DOHH2 (cell line): ENCODE measurements at regions not wholly inside any gene's neighbourhood (a gene's known extent, or its start where the extent isn't known, plus 50 kb on each side); places are given as distances from the start of the nearest gene placed in this dataset.

ENCODE experiments used
- EZH2phosphoT487 ChIP-seq: fragments of 200-600 bp; sonication (generic); IDR thresholded peaks from 2 replicates; pipeline ENCODE4 v1.6.1; 2017; ENCODE audit warnings: borderline replicate concordance, mild to moderate bottlenecking, antibody characterized with exemption, low read length, moderate library complexity, mixed read lengths
- TF ChIP-seq, protein P1 (sequence below): fragments of 200-600 bp; sonication (generic); IDR thresholded peaks from one replicate; pipeline ENCODE4 v1.5.1; 2014; ENCODE audit warnings: antibody characterized with exemption, mild to moderate bottlenecking, low read depth, low read length; ENCODE audit not compliant: poor library complexity, severe bottlenecking

DNA sequence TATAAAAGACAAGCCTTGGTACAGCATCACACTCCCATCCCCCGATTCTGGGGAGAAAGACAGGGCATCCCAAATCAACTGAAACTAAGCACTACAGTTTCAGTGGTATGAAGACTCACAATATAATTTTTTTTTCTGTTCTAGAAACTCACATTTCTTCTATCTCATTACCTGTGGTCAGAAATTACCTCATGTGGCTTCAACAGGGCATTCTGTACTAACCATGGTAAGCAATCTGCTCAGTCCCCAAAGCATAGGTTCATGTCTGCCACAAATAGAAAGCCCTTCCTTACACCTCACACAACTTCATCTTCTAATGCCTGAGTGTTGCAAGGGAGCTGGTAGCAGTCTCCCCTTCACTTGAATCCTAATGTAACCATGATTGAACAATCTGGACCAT is 147.4 kb upstream of the POU2AF2 start:
- TF ChIP-seq EZH2phosphoT487 = no peak
- TF ChIP-seq, protein P1, sequence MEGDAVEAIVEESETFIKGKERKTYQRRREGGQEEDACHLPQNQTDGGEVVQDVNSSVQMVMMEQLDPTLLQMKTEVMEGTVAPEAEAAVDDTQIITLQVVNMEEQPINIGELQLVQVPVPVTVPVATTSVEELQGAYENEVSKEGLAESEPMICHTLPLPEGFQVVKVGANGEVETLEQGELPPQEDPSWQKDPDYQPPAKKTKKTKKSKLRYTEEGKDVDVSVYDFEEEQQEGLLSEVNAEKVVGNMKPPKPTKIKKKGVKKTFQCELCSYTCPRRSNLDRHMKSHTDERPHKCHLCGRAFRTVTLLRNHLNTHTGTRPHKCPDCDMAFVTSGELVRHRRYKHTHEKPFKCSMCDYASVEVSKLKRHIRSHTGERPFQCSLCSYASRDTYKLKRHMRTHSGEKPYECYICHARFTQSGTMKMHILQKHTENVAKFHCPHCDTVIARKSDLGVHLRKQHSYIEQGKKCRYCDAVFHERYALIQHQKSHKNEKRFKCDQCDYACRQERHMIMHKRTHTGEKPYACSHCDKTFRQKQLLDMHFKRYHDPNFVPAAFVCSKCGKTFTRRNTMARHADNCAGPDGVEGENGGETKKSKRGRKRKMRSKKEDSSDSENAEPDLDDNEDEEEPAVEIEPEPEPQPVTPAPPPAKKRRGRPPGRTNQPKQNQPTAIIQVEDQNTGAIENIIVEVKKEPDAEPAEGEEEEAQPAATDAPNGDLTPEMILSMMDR = no peak
